ENCODE measurements at regions not wholly inside any gene's neighbourhood (a gene's known extent, or its start where the extent isn't known, plus 50 kb on each side); places are given as distances from the start of the nearest gene placed in this dataset.
"Not testable (repeated sequence)": the region's sequence is repeated elsewhere in the genome, so short reads cannot be mapped to it uniquely, and the experiment has no call there.

DNA sequence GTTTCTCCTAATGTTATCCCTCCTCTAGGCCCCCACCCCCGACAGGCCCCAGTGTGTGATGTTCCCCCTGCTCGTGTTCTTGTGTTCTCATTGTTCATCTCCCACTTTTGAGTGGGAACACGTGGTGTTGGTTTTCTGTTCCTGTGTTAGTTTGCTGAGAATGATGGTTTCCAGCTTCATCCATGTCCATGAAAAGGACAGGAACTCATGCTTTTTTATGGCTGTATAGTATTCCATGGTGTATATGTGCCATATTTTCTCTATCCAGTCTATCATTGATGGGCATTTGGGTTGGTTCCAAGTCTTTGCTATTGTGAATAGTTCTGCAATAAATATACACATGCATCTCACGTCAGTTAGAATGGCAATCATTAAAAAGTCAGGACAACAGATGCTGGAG, 305.9 kb downstream of the MED10 start:
- H3K9me3 ChIP-seq (ENCODE audit: control insufficient read depth, low read length); H3K4me1 ChIP-seq (ENCODE audit: control insufficient read depth in 1 of 2, insufficient read depth in 2 of 2, low read length in 2 of 2); ATAC-seq (ENCODE audit: low FRiP score); H3K36me3 ChIP-seq (ENCODE audit: control insufficient read depth in 1 of 2, insufficient read depth in 2 of 2, low read length in 1 of 2); intact Hi-C loops (cut with DNase I); H3K4me3 ChIP-seq (ENCODE audit: low read length in 2 of 2); DNase-seq; H3K27me3 ChIP-seq (ENCODE audit: control insufficient read depth in 1 of 2, insufficient read depth in 2 of 2, low read length in 1 of 2); H3K27ac ChIP-seq (ENCODE audit: low read depth in 1 of 2, low read length in 2 of 2): not testable (repeated sequence)
- WGBS, 2 donors, result 92 to 93% methylated on average over 4 of the region's 4 CpGs

DNA sequence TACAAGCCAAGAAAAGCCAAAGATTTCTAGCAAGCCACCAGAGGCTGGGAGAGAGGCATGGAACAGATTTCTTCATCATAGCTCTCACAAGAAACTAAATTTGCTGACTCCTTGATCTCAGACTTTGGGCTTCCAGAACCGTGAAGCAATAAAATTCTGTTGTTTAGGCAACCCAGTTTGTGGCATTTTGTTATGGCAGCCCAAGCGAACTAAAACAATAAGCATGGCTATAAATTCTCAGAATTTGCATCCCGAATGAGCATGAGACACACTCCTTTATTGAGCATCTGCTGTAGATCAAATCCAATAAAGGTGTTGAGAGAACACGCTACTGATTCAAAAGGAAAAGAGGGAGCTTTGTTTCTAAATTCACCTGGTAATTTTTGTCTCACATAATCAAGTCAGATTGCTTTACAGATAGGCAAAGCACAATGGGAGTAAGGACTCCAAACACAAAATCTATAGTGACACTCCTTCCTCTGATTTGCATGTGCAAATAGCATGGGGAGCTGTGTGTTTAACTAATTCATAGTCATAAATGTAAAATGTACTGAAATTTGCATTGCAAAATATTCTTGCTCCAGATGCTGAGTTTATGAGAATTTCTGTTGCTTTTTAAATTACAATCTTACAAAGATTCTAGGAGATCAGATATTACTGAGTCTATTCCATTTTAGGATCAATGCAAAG, 308.7 kb downstream of the MED10 start:
- ATAC-seq (ENCODE audit: low FRiP score) (no peak), DNase-seq (no peak)
- Histone ChIP-seq H3K27me3 (ENCODE audit: control insufficient read depth in 1 of 2, insufficient read depth in 2 of 2, low read length in 1 of 2) (no peaks in the 10 kb centered on the region), H3K9me3 (ENCODE audit: control insufficient read depth, low read length) (no peaks in the 10 kb centered on the region), H3K4me3 (ENCODE audit: low read length in 2 of 2) (no peak overlapping the region), H3K36me3 (ENCODE audit: control insufficient read depth in 1 of 2, insufficient read depth in 2 of 2, low read length in 1 of 2) (no peaks in the 10 kb centered on the region), H3K27ac (ENCODE audit: low read depth in 1 of 2, low read length in 2 of 2) (no peak overlapping the region), H3K4me1 (ENCODE audit: control insufficient read depth in 1 of 2, insufficient read depth in 2 of 2, low read length in 2 of 2) (peaks cover 0 to 1% of the 10 kb centered on the region in 2 donors)
- intact Hi-C loops (cut with DNase I), result no loop called here
- 13 to 15% methylated on average over 4 of the region's 4 CpGs for WGBS, 2 donors

DNA sequence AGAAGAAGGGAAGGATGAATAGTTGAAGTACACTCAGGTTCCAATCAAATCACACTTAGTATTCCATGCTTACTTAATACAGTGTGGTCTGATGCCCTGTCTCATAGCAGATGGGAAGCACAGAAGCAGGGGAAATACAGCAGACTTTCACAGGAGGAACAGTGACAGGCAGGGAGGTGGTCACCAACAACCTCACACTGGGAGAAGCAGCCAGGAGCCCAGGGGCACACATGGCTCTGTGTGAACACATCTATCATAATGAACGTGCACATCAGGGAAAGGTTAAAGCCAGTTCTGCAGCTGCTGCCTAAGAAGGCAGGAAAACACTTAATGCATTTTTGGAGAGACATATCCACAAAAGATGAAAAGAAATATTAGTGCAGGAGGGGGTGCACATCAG, 312.3 kb downstream of the MED10 start:
- Histone ChIP-seq H3K9me3 (ENCODE audit: control insufficient read depth, low read length) (no peaks in the 10 kb centered on the region), H3K27me3 (ENCODE audit: control insufficient read depth in 1 of 2, insufficient read depth in 2 of 2, low read length in 1 of 2) (no peaks in the 10 kb centered on the region), H3K4me3 (ENCODE audit: low read length in 2 of 2) (no peak overlapping the region), H3K4me1 (ENCODE audit: control insufficient read depth in 1 of 2, insufficient read depth in 2 of 2, low read length in 2 of 2) (peaks cover 0 to 1% of the 10 kb centered on the region in 2 donors), H3K36me3 (ENCODE audit: control insufficient read depth in 1 of 2, insufficient read depth in 2 of 2, low read length in 1 of 2) (no peaks in the 10 kb centered on the region), H3K27ac (ENCODE audit: low read depth in 1 of 2, low read length in 2 of 2) (no peak overlapping the region)
- 71 to 84% methylated on average over 1 of the region's 1 CpG for WGBS, 2 donors
- ATAC-seq (ENCODE audit: low FRiP score), result no peak
- DNase-seq, result no peak
- intact Hi-C loops (cut with DNase I), result no loop called here

DNA sequence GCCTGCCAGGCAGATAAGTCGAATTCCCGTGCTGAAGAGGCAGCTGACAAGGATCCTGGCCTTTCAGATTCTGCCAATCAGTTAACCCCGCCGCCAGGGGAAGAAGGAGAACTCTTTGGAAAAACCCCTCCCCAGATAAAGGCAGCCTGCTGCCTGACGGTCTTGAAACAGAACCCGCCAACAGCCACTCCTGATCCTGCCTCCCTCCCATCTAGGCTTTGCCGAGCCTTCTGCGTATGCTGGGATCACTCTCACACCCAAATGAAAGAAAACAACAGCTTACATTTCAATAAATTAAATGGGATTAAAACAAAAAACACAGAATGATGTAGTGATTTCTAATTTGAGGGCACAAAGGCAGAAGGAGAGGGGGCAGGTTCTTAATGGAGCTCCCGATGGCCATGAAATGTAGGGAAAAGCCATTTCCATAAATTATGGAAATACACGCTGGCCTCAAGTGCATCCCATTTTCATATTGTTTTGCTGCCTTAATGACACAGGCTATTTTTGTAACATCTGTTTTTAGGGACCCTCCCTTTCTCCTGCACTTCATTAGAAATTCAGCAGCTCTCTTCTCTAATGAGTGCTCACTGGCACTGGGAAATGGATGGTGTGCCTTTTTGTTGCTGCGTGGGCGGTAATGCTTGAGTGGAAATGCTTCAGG, 319.1 kb downstream of the MED10 start:
- ATAC-seq (ENCODE audit: low FRiP score) (no peak), DNase-seq (no peak)
- Histone ChIP-seq H3K4me3 (ENCODE audit: low read length in 2 of 2) (no peak overlapping the region), H3K36me3 (ENCODE audit: control insufficient read depth in 1 of 2, insufficient read depth in 2 of 2, low read length in 1 of 2) (no peaks in the 10 kb centered on the region), H3K9me3 (ENCODE audit: control insufficient read depth, low read length) (no peaks in the 10 kb centered on the region), H3K27ac (ENCODE audit: low read depth in 1 of 2, low read length in 2 of 2) (no peak overlapping the region), H3K27me3 (ENCODE audit: control insufficient read depth in 1 of 2, insufficient read depth in 2 of 2, low read length in 1 of 2) (no peaks in the 10 kb centered on the region), H3K4me1 (ENCODE audit: control insufficient read depth in 1 of 2, insufficient read depth in 2 of 2, low read length in 2 of 2) (no peaks in the 10 kb centered on the region)
- WGBS, 2 donors, result 75 to 76% methylated on average over 12 of the region's 12 CpGs
- intact Hi-C loops (cut with DNase I), result no loop called here

DNA sequence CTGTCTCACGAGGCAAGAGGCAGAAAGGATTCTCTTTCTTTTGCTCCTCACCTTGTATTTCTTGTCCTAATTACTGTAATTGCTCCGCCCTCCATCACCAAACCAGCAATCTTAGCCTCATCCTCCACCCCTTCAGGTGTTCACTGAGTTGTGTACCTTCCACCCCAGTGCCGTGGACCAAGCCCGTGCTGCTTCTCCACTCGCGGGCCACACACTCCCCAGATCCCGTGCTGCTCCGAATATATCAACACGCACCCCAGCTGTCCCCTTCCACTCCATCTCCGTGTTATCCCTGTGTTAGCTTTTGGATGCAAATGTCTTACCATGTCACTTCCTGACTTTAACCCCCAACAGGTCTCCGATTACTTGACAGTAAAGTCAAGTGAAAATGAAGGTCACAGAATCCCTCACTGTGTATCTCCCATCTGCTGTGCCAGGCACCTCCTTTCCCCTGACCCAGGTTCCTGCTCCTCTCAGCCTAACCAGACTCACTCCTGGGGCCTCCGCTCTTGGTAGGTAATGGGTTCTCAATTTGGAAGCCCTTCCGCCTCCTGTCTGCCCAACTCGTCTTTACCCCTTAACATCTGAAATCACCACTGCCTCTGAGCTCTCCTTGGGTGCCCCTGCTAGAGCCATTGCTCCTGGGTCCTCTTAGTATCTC, 320.2 kb downstream of the MED10 start:
- WGBS, 2 donors, result 94 to 97% methylated on average over 14 of the region's 14 CpGs
- intact Hi-C loops (cut with DNase I), result no loop called here
- ATAC-seq (ENCODE audit: low FRiP score) (peak; percentile 54), DNase-seq (no peak)
- H3K9me3 ChIP-seq (ENCODE audit: control insufficient read depth, low read length), result no peaks in the 10 kb centered on the region
- H3K4me1 ChIP-seq (ENCODE audit: control insufficient read depth in 1 of 2, insufficient read depth in 2 of 2, low read length in 2 of 2), result no peaks in the 10 kb centered on the region
- H3K36me3 ChIP-seq (ENCODE audit: control insufficient read depth in 1 of 2, insufficient read depth in 2 of 2, low read length in 1 of 2), result no peaks in the 10 kb centered on the region
- H3K27ac ChIP-seq (ENCODE audit: low read depth in 1 of 2, low read length in 2 of 2), result no peak overlapping the region
- no peak overlapping the region for H3K4me3 ChIP-seq (ENCODE audit: low read length in 2 of 2)
- no peaks in the 10 kb centered on the region for H3K27me3 ChIP-seq (ENCODE audit: control insufficient read depth in 1 of 2, insufficient read depth in 2 of 2, low read length in 1 of 2)

DNA sequence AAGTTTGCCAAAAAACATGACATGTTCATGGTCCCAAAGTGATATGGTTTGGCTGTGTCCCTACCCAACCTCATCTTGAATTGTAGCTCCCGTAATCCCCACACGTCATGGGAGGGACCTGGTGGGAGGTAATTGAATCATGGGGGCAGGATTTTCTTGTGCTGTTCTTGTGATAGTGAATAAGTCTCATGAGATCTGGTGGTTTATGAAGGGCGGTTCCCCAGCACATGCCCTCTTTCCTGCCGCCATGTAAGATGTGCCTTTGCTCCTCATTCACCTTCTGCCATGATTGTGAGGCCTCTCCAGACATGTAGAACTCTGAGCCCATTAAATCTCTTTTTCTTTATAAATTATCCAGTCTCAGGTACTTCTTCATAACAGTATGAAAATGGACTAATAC, 322.1 kb downstream of the MED10 start:
- no peak overlapping the region for H3K4me3 ChIP-seq (ENCODE audit: low read length in 2 of 2)
- intact Hi-C loops (cut with DNase I), result no loop called here

DNA sequence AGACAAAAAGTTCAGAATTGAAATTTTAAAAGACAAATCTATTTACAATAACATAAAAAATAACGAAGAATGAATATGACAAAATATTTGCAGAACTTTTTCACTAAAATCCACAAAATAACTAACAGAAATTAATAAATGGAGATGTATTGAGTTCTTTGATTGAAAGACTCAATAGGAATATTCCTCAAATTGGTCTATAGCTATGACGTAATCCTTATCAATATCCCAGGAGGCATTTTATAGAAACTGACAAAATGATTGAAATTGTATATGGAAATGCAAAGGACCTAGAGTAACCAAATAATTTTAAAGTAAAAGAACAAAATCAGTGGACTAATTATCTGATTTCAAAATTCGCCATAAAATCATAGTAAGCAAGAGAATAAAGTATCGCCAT, 328.7 kb downstream of the MED10 start:
- 93 to 94% methylated on average over 4 of the region's 4 CpGs for WGBS, 2 donors
- DNase-seq (no peak), ATAC-seq (ENCODE audit: low FRiP score) (no peak)
- H3K27me3 ChIP-seq (ENCODE audit: control insufficient read depth in 1 of 2, insufficient read depth in 2 of 2, low read length in 1 of 2), result no peaks in the 10 kb centered on the region
- H3K27ac ChIP-seq (ENCODE audit: low read depth in 1 of 2, low read length in 2 of 2), result no peak overlapping the region
- H3K4me1 ChIP-seq (ENCODE audit: control insufficient read depth in 1 of 2, insufficient read depth in 2 of 2, low read length in 2 of 2), result no peaks in the 10 kb centered on the region
- H3K9me3 ChIP-seq (ENCODE audit: control insufficient read depth, low read length), result no peaks in the 10 kb centered on the region
- H3K4me3 ChIP-seq (ENCODE audit: low read length in 2 of 2), result no peak overlapping the region
- H3K36me3 ChIP-seq (ENCODE audit: control insufficient read depth in 1 of 2, insufficient read depth in 2 of 2, low read length in 1 of 2), result no peaks in the 10 kb centered on the region
- intact Hi-C loops (cut with DNase I), result no loop called here

More for the DNA sequence above, 322.1 kb downstream of the MED10 start:
- no peaks in the 10 kb centered on the region for H3K36me3 ChIP-seq (ENCODE audit: control insufficient read depth in 1 of 2, insufficient read depth in 2 of 2, low read length in 1 of 2)
- ATAC-seq (ENCODE audit: low FRiP score), result no peak
- H3K9me3 ChIP-seq (ENCODE audit: control insufficient read depth, low read length), result no peaks in the 10 kb centered on the region
- H3K27me3 ChIP-seq (ENCODE audit: control insufficient read depth in 1 of 2, insufficient read depth in 2 of 2, low read length in 1 of 2), result no peaks in the 10 kb centered on the region
- 76 to 87% methylated on average over 4 of the region's 4 CpGs for WGBS, 2 donors
- H3K27ac ChIP-seq (ENCODE audit: low read depth in 1 of 2, low read length in 2 of 2), result no peak overlapping the region
- DNase-seq, result no peak
- H3K4me1 ChIP-seq (ENCODE audit: control insufficient read depth in 1 of 2, insufficient read depth in 2 of 2, low read length in 2 of 2), result no peaks in the 10 kb centered on the region

DNA sequence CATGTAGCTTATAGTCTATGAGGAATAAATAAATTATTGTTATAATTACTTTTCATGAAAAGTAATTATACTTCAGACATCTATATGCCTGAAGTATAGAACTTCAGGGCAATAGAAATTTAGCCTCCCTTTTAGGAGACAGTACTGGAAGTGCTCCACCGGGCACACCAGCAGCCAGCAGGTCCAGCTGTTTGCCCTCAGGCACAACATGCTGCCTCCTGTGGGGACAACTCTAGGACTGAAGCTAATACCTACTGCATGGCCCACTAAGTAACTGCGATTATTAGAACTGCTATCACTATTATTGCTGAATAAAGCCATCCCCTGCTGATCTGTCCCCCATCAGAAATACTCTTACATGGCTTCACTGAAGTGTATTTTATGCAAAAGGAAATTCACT, 329.6 kb downstream of the MED10 start:
- DNase-seq (no peak), ATAC-seq (ENCODE audit: low FRiP score) (no peak)
- 81 to 89% methylated on average over 2 of the region's 2 CpGs for WGBS, 2 donors
- H3K4me3 ChIP-seq (ENCODE audit: low read length in 2 of 2), result no peak overlapping the region
- no peaks in the 10 kb centered on the region for H3K4me1 ChIP-seq (ENCODE audit: control insufficient read depth in 1 of 2, insufficient read depth in 2 of 2, low read length in 2 of 2)
- no peak overlapping the region for H3K27ac ChIP-seq (ENCODE audit: low read depth in 1 of 2, low read length in 2 of 2)
- no peaks in the 10 kb centered on the region for H3K27me3 ChIP-seq (ENCODE audit: control insufficient read depth in 1 of 2, insufficient read depth in 2 of 2, low read length in 1 of 2)
- H3K9me3 ChIP-seq (ENCODE audit: control insufficient read depth, low read length), result no peaks in the 10 kb centered on the region
- intact Hi-C loops (cut with DNase I), result no loop called here
- no peaks in the 10 kb centered on the region for H3K36me3 ChIP-seq (ENCODE audit: control insufficient read depth in 1 of 2, insufficient read depth in 2 of 2, low read length in 1 of 2)

Measured in aorta (tissue), 5 donors.